ENCODE measurements at regions not wholly inside any gene's neighbourhood (a gene's known extent, or its start where the extent isn't known, plus 50 kb on each side); places are given as distances from the start of the nearest gene placed in this dataset.

DNA sequence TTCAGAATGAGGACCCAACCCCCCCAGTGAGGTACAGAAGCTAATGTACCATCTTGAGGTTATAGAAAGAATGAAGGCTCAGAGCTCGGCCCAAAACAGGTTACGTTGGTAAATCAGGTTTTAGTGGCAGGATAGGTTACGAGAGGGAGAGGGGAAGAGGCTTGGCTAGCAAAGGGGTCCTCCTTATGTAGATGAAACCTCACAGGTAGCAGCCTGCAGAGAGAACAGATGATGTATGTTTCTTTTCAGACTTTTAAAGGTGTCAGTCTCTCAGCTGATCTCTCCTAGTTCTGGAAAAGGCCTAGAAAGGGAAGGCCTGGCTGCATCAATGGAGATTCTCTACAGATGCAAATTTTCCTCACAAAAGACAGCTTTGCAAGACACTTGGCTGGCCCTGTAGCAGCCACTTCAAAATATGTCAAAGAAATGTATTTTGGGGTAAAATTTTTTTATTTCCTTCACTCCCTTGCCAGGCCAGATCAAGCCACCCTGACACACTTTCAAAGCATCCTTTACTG lies 71.7 kb upstream of the CPSF6 start:
- no peak for TF ChIP-seq ZNF232 (CRISPR knock-in tag; IDR thresholded peaks at IDR 0.05)
- TF ChIP-seq, protein P1, sequence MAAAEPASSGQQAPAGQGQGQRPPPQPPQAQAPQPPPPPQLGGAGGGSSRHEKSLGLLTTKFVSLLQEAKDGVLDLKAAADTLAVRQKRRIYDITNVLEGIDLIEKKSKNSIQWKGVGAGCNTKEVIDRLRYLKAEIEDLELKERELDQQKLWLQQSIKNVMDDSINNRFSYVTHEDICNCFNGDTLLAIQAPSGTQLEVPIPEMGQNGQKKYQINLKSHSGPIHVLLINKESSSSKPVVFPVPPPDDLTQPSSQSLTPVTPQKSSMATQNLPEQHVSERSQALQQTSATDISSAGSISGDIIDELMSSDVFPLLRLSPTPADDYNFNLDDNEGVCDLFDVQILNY (CRISPR knock-in tag; IDR thresholded peaks at IDR 0.05), result no peak
- TF ChIP-seq, protein P2, sequence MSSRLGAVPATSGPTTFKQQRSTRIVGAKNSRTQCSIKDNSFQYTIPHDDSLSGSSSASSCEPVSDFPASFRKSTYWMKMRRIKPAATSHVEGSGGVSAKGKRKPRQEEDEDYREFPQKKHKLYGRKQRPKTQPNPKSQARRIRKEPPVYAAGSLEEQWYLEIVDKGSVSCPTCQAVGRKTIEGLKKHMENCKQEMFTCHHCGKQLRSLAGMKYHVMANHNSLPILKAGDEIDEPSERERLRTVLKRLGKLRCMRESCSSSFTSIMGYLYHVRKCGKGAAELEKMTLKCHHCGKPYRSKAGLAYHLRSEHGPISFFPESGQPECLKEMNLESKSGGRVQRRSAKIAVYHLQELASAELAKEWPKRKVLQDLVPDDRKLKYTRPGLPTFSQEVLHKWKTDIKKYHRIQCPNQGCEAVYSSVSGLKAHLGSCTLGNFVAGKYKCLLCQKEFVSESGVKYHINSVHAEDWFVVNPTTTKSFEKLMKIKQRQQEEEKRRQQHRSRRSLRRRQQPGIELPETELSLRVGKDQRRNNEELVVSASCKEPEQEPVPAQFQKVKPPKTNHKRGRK (CRISPR knock-in tag; IDR thresholded peaks at IDR 0.05; ENCODE audit: borderline replicate concordance), result no peak
- TF ChIP-seq, protein P3, sequence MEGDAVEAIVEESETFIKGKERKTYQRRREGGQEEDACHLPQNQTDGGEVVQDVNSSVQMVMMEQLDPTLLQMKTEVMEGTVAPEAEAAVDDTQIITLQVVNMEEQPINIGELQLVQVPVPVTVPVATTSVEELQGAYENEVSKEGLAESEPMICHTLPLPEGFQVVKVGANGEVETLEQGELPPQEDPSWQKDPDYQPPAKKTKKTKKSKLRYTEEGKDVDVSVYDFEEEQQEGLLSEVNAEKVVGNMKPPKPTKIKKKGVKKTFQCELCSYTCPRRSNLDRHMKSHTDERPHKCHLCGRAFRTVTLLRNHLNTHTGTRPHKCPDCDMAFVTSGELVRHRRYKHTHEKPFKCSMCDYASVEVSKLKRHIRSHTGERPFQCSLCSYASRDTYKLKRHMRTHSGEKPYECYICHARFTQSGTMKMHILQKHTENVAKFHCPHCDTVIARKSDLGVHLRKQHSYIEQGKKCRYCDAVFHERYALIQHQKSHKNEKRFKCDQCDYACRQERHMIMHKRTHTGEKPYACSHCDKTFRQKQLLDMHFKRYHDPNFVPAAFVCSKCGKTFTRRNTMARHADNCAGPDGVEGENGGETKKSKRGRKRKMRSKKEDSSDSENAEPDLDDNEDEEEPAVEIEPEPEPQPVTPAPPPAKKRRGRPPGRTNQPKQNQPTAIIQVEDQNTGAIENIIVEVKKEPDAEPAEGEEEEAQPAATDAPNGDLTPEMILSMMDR (IDR thresholded peaks at IDR 0.05), result no peak
- TF ChIP-seq ZBTB21 (CRISPR knock-in tag; IDR thresholded peaks at IDR 0.05; ENCODE audit: borderline replicate concordance), result no peak
- TF ChIP-seq SP1 (CRISPR knock-in tag; conservative IDR thresholded peaks at IDR 0.05), result no peak
- TF ChIP-seq, protein P4, sequence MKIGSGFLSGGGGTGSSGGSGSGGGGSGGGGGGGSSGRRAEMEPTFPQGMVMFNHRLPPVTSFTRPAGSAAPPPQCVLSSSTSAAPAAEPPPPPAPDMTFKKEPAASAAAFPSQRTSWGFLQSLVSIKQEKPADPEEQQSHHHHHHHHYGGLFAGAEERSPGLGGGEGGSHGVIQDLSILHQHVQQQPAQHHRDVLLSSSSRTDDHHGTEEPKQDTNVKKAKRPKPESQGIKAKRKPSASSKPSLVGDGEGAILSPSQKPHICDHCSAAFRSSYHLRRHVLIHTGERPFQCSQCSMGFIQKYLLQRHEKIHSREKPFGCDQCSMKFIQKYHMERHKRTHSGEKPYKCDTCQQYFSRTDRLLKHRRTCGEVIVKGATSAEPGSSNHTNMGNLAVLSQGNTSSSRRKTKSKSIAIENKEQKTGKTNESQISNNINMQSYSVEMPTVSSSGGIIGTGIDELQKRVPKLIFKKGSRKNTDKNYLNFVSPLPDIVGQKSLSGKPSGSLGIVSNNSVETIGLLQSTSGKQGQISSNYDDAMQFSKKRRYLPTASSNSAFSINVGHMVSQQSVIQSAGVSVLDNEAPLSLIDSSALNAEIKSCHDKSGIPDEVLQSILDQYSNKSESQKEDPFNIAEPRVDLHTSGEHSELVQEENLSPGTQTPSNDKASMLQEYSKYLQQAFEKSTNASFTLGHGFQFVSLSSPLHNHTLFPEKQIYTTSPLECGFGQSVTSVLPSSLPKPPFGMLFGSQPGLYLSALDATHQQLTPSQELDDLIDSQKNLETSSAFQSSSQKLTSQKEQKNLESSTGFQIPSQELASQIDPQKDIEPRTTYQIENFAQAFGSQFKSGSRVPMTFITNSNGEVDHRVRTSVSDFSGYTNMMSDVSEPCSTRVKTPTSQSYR (CRISPR knock-in tag; IDR thresholded peaks at IDR 0.05), result no peak
